OCI-LY1 (cell line): ENCODE measurements at regions not wholly inside any gene's neighbourhood (a gene's known extent, or its start where the extent isn't known, plus 50 kb on each side); places are given as distances from the start of the nearest gene placed in this dataset.

Experiments used
- EZH2 ChIP-seq: fragments of 200-600 bp; sonication (generic), shearing (Covaris generic); IDR thresholded peaks from 2 replicates; pipeline ENCODE4 v1.8.0; 2017; ENCODE audit warnings: borderline replicate concordance, mixed run types, mild to moderate bottlenecking, antibody characterized with exemption, low read length, moderate library complexity, mixed read lengths
- TF ChIP-seq, protein P1 (sequence below): fragments of 200-600 bp; sonication (generic), shearing (Covaris generic); IDR thresholded peaks from 2 replicates; pipeline ENCODE4 v1.5.1; 2017; ENCODE audit warnings: mild to moderate bottlenecking, antibody characterized with exemption, low read length, moderate library complexity, mixed read lengths

DNA sequence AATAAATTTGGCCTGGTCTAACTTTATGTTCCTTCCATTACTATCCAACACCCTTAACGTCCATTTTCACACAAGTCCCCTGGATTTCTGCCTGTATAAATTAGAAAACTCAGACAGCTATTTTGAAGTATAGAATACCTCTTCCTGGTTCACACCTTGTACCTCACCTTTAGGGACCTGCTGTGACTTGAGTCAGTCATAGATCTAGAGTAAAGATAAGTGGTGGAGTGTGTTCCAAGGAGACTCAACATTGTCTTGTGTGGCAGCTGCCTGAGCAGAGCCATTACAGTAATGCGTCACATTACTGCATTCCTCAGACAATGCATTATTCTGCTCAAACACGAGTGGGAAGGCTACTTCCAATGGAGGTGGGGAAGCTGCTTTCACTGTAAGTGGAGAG, 513.9 kb downstream of the ADRA2A start:
- TF ChIP-seq, protein P1, sequence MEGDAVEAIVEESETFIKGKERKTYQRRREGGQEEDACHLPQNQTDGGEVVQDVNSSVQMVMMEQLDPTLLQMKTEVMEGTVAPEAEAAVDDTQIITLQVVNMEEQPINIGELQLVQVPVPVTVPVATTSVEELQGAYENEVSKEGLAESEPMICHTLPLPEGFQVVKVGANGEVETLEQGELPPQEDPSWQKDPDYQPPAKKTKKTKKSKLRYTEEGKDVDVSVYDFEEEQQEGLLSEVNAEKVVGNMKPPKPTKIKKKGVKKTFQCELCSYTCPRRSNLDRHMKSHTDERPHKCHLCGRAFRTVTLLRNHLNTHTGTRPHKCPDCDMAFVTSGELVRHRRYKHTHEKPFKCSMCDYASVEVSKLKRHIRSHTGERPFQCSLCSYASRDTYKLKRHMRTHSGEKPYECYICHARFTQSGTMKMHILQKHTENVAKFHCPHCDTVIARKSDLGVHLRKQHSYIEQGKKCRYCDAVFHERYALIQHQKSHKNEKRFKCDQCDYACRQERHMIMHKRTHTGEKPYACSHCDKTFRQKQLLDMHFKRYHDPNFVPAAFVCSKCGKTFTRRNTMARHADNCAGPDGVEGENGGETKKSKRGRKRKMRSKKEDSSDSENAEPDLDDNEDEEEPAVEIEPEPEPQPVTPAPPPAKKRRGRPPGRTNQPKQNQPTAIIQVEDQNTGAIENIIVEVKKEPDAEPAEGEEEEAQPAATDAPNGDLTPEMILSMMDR: no peak
- TF ChIP-seq EZH2: no peak
